HL-60 (cell line): ENCODE measurements at regions not wholly inside any gene's neighbourhood (a gene's known extent, or its start where the extent isn't known, plus 50 kb on each side); places are given as distances from the start of the nearest gene placed in this dataset.

Source experiments
- POLR2AphosphoS5 ChIP-seq: IDR thresholded peaks from 2 replicates; pipeline ENCODE4 v1.6.1; 2012; ENCODE audit warnings: low read depth
- SPI1 ChIP-seq: IDR thresholded peaks from 2 replicates; pipeline ENCODE4 v1.6.1; 2012; ENCODE audit warnings: low read depth, mild to moderate bottlenecking, borderline replicate concordance
- TF ChIP-seq, protein P1 (sequence below): IDR thresholded peaks from one replicate; pipeline ENCODE4 v1.5.1; 2011; ENCODE audit warnings: low read length, control low read depth, inconsistent platforms; ENCODE audit not compliant: insufficient read depth
- TF ChIP-seq, protein P2 (sequence below): IDR thresholded peaks from 2 replicates; pipeline ENCODE4 v1.6.1; 2012; ENCODE audit warnings: low read depth; ENCODE audit not compliant: insufficient replicate concordance

DNA sequence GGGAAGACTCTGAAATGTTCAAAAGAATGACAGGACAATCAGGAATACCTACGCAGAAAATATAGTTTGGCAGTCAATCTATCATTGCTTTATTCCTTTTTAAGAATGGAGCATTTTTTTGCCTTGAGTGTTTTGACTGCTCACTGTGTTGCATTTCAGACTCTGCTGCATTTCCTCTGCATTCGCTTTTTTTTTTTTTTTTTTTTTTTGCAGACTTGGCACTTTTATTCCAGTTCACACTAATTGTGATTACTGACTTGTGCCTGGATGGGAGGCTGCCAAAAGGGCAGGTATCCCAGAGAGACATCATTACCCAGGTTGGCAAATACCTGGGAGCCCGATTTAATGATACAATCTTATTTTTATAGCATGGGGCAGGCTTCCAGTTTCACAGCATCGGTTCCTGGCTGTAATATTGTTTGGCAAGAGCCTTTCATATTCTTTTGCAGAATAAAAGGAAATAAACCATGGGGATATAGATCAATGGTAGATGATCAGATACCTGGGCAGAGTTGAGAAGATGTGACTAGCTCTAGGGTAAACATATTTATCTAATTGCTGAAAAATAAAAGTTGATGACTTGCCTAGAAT is 1132.6 kb downstream of the MAT2B start:
- TF ChIP-seq, protein P1, sequence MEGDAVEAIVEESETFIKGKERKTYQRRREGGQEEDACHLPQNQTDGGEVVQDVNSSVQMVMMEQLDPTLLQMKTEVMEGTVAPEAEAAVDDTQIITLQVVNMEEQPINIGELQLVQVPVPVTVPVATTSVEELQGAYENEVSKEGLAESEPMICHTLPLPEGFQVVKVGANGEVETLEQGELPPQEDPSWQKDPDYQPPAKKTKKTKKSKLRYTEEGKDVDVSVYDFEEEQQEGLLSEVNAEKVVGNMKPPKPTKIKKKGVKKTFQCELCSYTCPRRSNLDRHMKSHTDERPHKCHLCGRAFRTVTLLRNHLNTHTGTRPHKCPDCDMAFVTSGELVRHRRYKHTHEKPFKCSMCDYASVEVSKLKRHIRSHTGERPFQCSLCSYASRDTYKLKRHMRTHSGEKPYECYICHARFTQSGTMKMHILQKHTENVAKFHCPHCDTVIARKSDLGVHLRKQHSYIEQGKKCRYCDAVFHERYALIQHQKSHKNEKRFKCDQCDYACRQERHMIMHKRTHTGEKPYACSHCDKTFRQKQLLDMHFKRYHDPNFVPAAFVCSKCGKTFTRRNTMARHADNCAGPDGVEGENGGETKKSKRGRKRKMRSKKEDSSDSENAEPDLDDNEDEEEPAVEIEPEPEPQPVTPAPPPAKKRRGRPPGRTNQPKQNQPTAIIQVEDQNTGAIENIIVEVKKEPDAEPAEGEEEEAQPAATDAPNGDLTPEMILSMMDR = no peak
- TF ChIP-seq SPI1 = no peak
- no peak for TF ChIP-seq POLR2AphosphoS5
- TF ChIP-seq, protein P2, sequence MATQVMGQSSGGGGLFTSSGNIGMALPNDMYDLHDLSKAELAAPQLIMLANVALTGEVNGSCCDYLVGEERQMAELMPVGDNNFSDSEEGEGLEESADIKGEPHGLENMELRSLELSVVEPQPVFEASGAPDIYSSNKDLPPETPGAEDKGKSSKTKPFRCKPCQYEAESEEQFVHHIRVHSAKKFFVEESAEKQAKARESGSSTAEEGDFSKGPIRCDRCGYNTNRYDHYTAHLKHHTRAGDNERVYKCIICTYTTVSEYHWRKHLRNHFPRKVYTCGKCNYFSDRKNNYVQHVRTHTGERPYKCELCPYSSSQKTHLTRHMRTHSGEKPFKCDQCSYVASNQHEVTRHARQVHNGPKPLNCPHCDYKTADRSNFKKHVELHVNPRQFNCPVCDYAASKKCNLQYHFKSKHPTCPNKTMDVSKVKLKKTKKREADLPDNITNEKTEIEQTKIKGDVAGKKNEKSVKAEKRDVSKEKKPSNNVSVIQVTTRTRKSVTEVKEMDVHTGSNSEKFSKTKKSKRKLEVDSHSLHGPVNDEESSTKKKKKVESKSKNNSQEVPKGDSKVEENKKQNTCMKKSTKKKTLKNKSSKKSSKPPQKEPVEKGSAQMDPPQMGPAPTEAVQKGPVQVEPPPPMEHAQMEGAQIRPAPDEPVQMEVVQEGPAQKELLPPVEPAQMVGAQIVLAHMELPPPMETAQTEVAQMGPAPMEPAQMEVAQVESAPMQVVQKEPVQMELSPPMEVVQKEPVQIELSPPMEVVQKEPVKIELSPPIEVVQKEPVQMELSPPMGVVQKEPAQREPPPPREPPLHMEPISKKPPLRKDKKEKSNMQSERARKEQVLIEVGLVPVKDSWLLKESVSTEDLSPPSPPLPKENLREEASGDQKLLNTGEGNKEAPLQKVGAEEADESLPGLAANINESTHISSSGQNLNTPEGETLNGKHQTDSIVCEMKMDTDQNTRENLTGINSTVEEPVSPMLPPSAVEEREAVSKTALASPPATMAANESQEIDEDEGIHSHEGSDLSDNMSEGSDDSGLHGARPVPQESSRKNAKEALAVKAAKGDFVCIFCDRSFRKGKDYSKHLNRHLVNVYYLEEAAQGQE = no peak
